ENCODE measurements at regions not wholly inside any gene's neighbourhood (a gene's known extent, or its start where the extent isn't known, plus 50 kb on each side); places are given as distances from the start of the nearest gene placed in this dataset.
A peak's percentile ranks its signal among the peaks of the same experiment; 100 is the strongest.
"Not testable (repeated sequence)": the region's sequence is repeated elsewhere in the genome, so short reads cannot be mapped to it uniquely, and the experiment has no call there.

- not testable (repeated sequence) for DNase-seq
Measured at GRCh38 chr1:121054928-121055327, 129.2 kb downstream of the FAM72B start.

GRCh38 chr1:121066925-121067324 is 117.2 kb downstream of the FAM72B start:
- DNase-seq: not testable (repeated sequence)

- not testable (repeated sequence) for DNase-seq
Measured at GRCh38 chr1:121068738-121069499, 115.2 kb downstream of the FAM72B start.

- DNase-seq: not testable (repeated sequence)
Measured at GRCh38 chr1:121073852-121074251, 110.3 kb downstream of the FAM72B start.

GRCh38 chr1:121075254-121075805 is 108.8 kb downstream of the FAM72B start:
- DNase-seq: peak; percentile 52

- DNase-seq: not testable (repeated sequence)
Measured at GRCh38 chr1:121076674-121077073, 107.5 kb downstream of the FAM72B start.

- not testable (repeated sequence) for DNase-seq
Measured at GRCh38 chr1:121079655-121080054, 104.5 kb downstream of the FAM72B start.

- peak; percentile 68 for DNase-seq
Measured at GRCh38 chr1:121080197-121080903, 103.8 kb downstream of the FAM72B start.

GRCh38 chr1:121080904-121081264 is 103.3 kb downstream of the FAM72B start:
- DNase-seq: not testable (repeated sequence)

- not testable (repeated sequence) for DNase-seq
Measured at GRCh38 chr1:121081625-121082199, 102.4 kb downstream of the FAM72B start.

- not testable (repeated sequence) for DNase-seq
Measured at GRCh38 chr1:121082995-121083394, 101.1 kb downstream of the FAM72B start.

GRCh38 chr1:121086249-121086648 is 97.9 kb downstream of the FAM72B start:
- peak; percentile 22 for DNase-seq

GRCh38 chr1:121087221-121087620 is 96.9 kb downstream of the FAM72B start:
- DNase-seq: not testable (repeated sequence)

- DNase-seq: not testable (repeated sequence)
Measured at GRCh38 chr1:121088568-121088967, 95.6 kb downstream of the FAM72B start.

- DNase-seq: not testable (repeated sequence)
Measured at GRCh38 chr1:121092329-121092968, 91.7 kb downstream of the FAM72B start.

- DNase-seq: not testable (repeated sequence)
Measured at GRCh38 chr1:121095014-121095413, 89.1 kb downstream of the FAM72B start.

- DNase-seq: peak; percentile 91
Measured at GRCh38 chr1:121097127-121097866, 86.8 kb downstream of the FAM72B start.

- DNase-seq: not testable (repeated sequence)
Measured at GRCh38 chr1:121097867-121098215, 86.3 kb downstream of the FAM72B start.

GRCh38 chr1:121109025-121109424 is 75.1 kb downstream of the FAM72B start:
- not testable (repeated sequence) for DNase-seq

- DNase-seq: not testable (repeated sequence)
Measured at GRCh38 chr1:121116522-121117297, 67.4 kb downstream of the FAM72B start.

GRCh38 chr1:121117298-121117611 is 66.9 kb downstream of the FAM72B start:
- not testable (repeated sequence) for DNase-seq
